Activated CD8-positive, alpha-beta T cell treated with anti-CD3 and anti-CD28 coated beads, Interleukin-2, amount 10 ng/mL, durations not matched to agents 7 days and 5 days (primary cell): ENCODE measurements at regions not wholly inside any gene's neighbourhood (a gene's known extent, or its start where the extent isn't known, plus 50 kb on each side); places are given as distances from the start of the nearest gene placed in this dataset.
"Not testable (repeated sequence)": the region's sequence is repeated elsewhere in the genome, so short reads cannot be mapped to it uniquely, and the experiment has no call there.

Source experiments
- ATAC-seq: fragments of 150-1000 bp; cut with Tn5 transposase; one replicate; pipeline ENCODE4 v1.10.0; 2021; ENCODE audit warnings: moderate library complexity
- CTCF ChIA-PET: fragments of 350-600 bp; sonication (Branson Sonifier 250); formaldehyde crosslinking; loops from one replicate; lab custom pipeline; 2021; ENCODE audit warnings: antibody characterized with exemption; lab: Charles Lee
- POLR2A ChIA-PET: fragments of 350-600 bp; sonication (Branson Sonifier 250); formaldehyde crosslinking; loops from one replicate; lab custom pipeline; 2021; ENCODE audit warnings: antibody characterized with exemption; lab: Charles Lee
- DNase-seq: peaks from one replicate; pipeline ENCODE4 v3.0.0-alpha.2; 2020
- H3K27ac Mint-ChIP-seq: one replicate; pipeline ENCODE4 v1.8.0; 2021; ENCODE audit warnings: mild to moderate bottlenecking, mixed read lengths
- H3K27me3 Mint-ChIP-seq: one replicate; pipeline ENCODE4 v1.8.0; 2021; ENCODE audit warnings: low read depth, mixed read lengths
- H3K36me3 Mint-ChIP-seq: one replicate; pipeline ENCODE4 v1.8.0; 2021; ENCODE audit warnings: low read depth, mixed read lengths
- H3K4me1 Mint-ChIP-seq: one replicate; pipeline ENCODE4 v1.8.0; 2021; ENCODE audit warnings: low read depth, mixed read lengths
- H3K4me3 Mint-ChIP-seq: one replicate; pipeline ENCODE4 v1.8.0; 2021; ENCODE audit warnings: mild to moderate bottlenecking, mixed read lengths
- H3K9me3 Mint-ChIP-seq: one replicate; pipeline ENCODE4 v1.8.0; 2022; ENCODE audit warnings: mixed read lengths; ENCODE audit not compliant: insufficient read depth

- peaks cover 14% of the 10 kb centered on the region for H3K9me3 Mint-ChIP-seq
- POLR2A ChIA-PET = no interaction called here
- ATAC-seq = no peak
- no peak overlapping the region for H3K27ac Mint-ChIP-seq
- H3K4me3 Mint-ChIP-seq = no peak overlapping the region
- no peaks in the 10 kb centered on the region for H3K36me3 Mint-ChIP-seq
- no peaks in the 10 kb centered on the region for H3K27me3 Mint-ChIP-seq
- H3K4me1 Mint-ChIP-seq = no peaks in the 10 kb centered on the region
- no peak for DNase-seq
- CTCF ChIA-PET = no interaction called here
These were observed 759.7 kb upstream of the RGS18 start for GRCh38 chr1:191398551-191398950.

GRCh38 chr1:191405417-191405816 lies 752.8 kb upstream of the RGS18 start:
- Mint-ChIP-seq H3K9me3 (peaks cover 4% of the 10 kb centered on the region), H3K4me3 (no peak overlapping the region), H3K36me3 (no peaks in the 10 kb centered on the region), H3K27me3 (no peaks in the 10 kb centered on the region), H3K27ac (no peak overlapping the region), H3K4me1 (no peaks in the 10 kb centered on the region)
- DNase-seq (no peak), ATAC-seq (no peak)
- POLR2A ChIA-PET = no interaction called here
- CTCF ChIA-PET = no interaction called here

GRCh38 chr1:191414981-191415640 lies 743.2 kb upstream of the RGS18 start:
- POLR2A ChIA-PET = no interaction called here
- Mint-ChIP-seq H3K4me3 (no peak overlapping the region), H3K27ac (no peak overlapping the region), H3K9me3 (no peaks in the 10 kb centered on the region), H3K4me1 (no peaks in the 10 kb centered on the region), H3K27me3 (no peaks in the 10 kb centered on the region), H3K36me3 (no peaks in the 10 kb centered on the region)
- CTCF ChIA-PET = no interaction called here
- no peak for DNase-seq
- no peak for ATAC-seq

GRCh38 chr1:191419842-191420241 lies 738.4 kb upstream of the RGS18 start:
- Mint-ChIP-seq H3K9me3 (no peaks in the 10 kb centered on the region), H3K4me1 (no peaks in the 10 kb centered on the region), H3K27ac (no peak overlapping the region), H3K36me3 (no peaks in the 10 kb centered on the region), H3K4me3 (no peak overlapping the region), H3K27me3 (no peaks in the 10 kb centered on the region)
- DNase-seq (no peak), ATAC-seq (no peak)
- POLR2A ChIA-PET = no interaction called here
- CTCF ChIA-PET = no interaction called here

- no peaks in the 10 kb centered on the region for H3K4me1 Mint-ChIP-seq
- ATAC-seq (no peak), DNase-seq (no peak)
- no peaks in the 10 kb centered on the region for H3K36me3 Mint-ChIP-seq
- no peak overlapping the region for H3K27ac Mint-ChIP-seq
- POLR2A ChIA-PET = no interaction called here
- H3K9me3 Mint-ChIP-seq = peaks cover 3% of the 10 kb centered on the region
- CTCF ChIA-PET = no interaction called here
- H3K27me3 Mint-ChIP-seq = no peaks in the 10 kb centered on the region
- no peak overlapping the region for H3K4me3 Mint-ChIP-seq
These were observed 730.7 kb upstream of the RGS18 start for GRCh38 chr1:191427593-191427992.

- Mint-ChIP-seq H3K4me3 (no peak overlapping the region), H3K27me3 (no peaks in the 10 kb centered on the region)
- ATAC-seq = no peak
These were observed 725.4 kb upstream of the RGS18 start for GRCh38 chr1:191432817-191433216.

GRCh38 chr1:191438979-191439378 lies 719.3 kb upstream of the RGS18 start:
- no peak overlapping the region for H3K27ac Mint-ChIP-seq
- no peaks in the 10 kb centered on the region for H3K36me3 Mint-ChIP-seq
- ChIA-PET CTCF (no interaction called here), POLR2A (no interaction called here)
- no peak overlapping the region for H3K4me3 Mint-ChIP-seq
- no peaks in the 10 kb centered on the region for H3K27me3 Mint-ChIP-seq
- H3K4me1 Mint-ChIP-seq = no peaks in the 10 kb centered on the region
- peaks cover 10% of the 10 kb centered on the region for H3K9me3 Mint-ChIP-seq
- ATAC-seq (no peak), DNase-seq (no peak)

More at GRCh38 chr1:191432817-191433216, 725.4 kb upstream of the RGS18 start:
- ChIA-PET POLR2A (no interaction called here), CTCF (no interaction called here)
- Mint-ChIP-seq H3K9me3 (peaks cover under 1% of the 10 kb centered on the region), H3K36me3 (no peaks in the 10 kb centered on the region), H3K4me1 (no peaks in the 10 kb centered on the region), H3K27ac (no peak overlapping the region)
- DNase-seq = no peak

- H3K9me3 Mint-ChIP-seq, H3K27me3 Mint-ChIP-seq, H3K4me3 Mint-ChIP-seq, H3K36me3 Mint-ChIP-seq, CTCF ChIA-PET, DNase-seq, POLR2A ChIA-PET, H3K4me1 Mint-ChIP-seq, ATAC-seq, H3K27ac Mint-ChIP-seq: not testable (repeated sequence)
These were observed 710.0 kb upstream of the RGS18 start for GRCh38 chr1:191448279-191448678.

- Mint-ChIP-seq H3K27ac (no peak overlapping the region), H3K27me3 (no peaks in the 10 kb centered on the region), H3K36me3 (no peaks in the 10 kb centered on the region), H3K4me3 (no peak overlapping the region), H3K4me1 (no peaks in the 10 kb centered on the region), H3K9me3 (peaks cover 7% of the 10 kb centered on the region)
- ATAC-seq = no peak
- ChIA-PET CTCF (no interaction called here), POLR2A (no interaction called here)
- no peak for DNase-seq
These were observed 705.7 kb upstream of the RGS18 start for GRCh38 chr1:191452586-191452985.

GRCh38 chr1:191453487-191453886 lies 704.8 kb upstream of the RGS18 start:
- H3K27me3 Mint-ChIP-seq = no peaks in the 10 kb centered on the region
- no peaks in the 10 kb centered on the region for H3K4me1 Mint-ChIP-seq
- DNase-seq (no peak), ATAC-seq (no peak)
- H3K4me3 Mint-ChIP-seq = no peak overlapping the region
- ChIA-PET POLR2A (no interaction called here), CTCF (no interaction called here)
- no peaks in the 10 kb centered on the region for H3K36me3 Mint-ChIP-seq
- H3K27ac Mint-ChIP-seq = no peak overlapping the region
- peaks cover 7% of the 10 kb centered on the region for H3K9me3 Mint-ChIP-seq

GRCh38 chr1:191457889-191458288 lies 700.4 kb upstream of the RGS18 start:
- DNase-seq = no peak
- ATAC-seq = no peak
- no peaks in the 10 kb centered on the region for H3K4me1 Mint-ChIP-seq
- no peaks in the 10 kb centered on the region for H3K36me3 Mint-ChIP-seq
- ChIA-PET POLR2A (no interaction called here), CTCF (no interaction called here)
- H3K4me3 Mint-ChIP-seq = no peak overlapping the region
- H3K27ac Mint-ChIP-seq = no peak overlapping the region
- peaks cover 9% of the 10 kb centered on the region for H3K9me3 Mint-ChIP-seq
- no peaks in the 10 kb centered on the region for H3K27me3 Mint-ChIP-seq

GRCh38 chr1:191460234-191460633 lies 698.0 kb upstream of the RGS18 start:
- Mint-ChIP-seq H3K4me1 (no peaks in the 10 kb centered on the region), H3K4me3 (no peak overlapping the region), H3K9me3 (peaks cover 11% of the 10 kb centered on the region), H3K27ac (no peak overlapping the region), H3K27me3 (no peaks in the 10 kb centered on the region), H3K36me3 (no peaks in the 10 kb centered on the region)
- ATAC-seq = no peak
- POLR2A ChIA-PET = no interaction called here
- CTCF ChIA-PET = no interaction called here
- DNase-seq = no peak

GRCh38 chr1:191483988-191484387 lies 674.3 kb upstream of the RGS18 start:
- Mint-ChIP-seq H3K27ac (no peak overlapping the region), H3K36me3 (no peaks in the 10 kb centered on the region), H3K4me1 (no peaks in the 10 kb centered on the region), H3K4me3 (no peak overlapping the region), H3K27me3 (no peaks in the 10 kb centered on the region), H3K9me3 (no peaks in the 10 kb centered on the region)
- ATAC-seq (no peak), DNase-seq (no peak)
- ChIA-PET POLR2A (no interaction called here), CTCF (interaction anchor here (0.6 kb wide), 1 partner anchor 302 kb away, joined by 3 read pairs; no protein-coding TSS in a partner anchor)
